GM21576 (cell line): ENCODE measurements at regions not wholly inside any gene's neighbourhood (a gene's known extent, or its start where the extent isn't known, plus 50 kb on each side); places are given as distances from the start of the nearest gene placed in this dataset.
"Not testable (repeated sequence)": the region's sequence is repeated elsewhere in the genome, so short reads cannot be mapped to it uniquely, and the experiment has no call there.

Source experiments
- ATAC-seq: cut with Tn5 transposase; IDR thresholded peaks from one replicate; pipeline ENCODE4 v1.9.1; 2021; ENCODE audit warnings: mild to moderate bottlenecking, moderate library complexity; ENCODE audit not compliant: unreplicated experiment

- no peak for ATAC-seq
Measured at GRCh38 chr7:91398341-91398740, 134.1 kb downstream of the FZD1 start.

DNA sequence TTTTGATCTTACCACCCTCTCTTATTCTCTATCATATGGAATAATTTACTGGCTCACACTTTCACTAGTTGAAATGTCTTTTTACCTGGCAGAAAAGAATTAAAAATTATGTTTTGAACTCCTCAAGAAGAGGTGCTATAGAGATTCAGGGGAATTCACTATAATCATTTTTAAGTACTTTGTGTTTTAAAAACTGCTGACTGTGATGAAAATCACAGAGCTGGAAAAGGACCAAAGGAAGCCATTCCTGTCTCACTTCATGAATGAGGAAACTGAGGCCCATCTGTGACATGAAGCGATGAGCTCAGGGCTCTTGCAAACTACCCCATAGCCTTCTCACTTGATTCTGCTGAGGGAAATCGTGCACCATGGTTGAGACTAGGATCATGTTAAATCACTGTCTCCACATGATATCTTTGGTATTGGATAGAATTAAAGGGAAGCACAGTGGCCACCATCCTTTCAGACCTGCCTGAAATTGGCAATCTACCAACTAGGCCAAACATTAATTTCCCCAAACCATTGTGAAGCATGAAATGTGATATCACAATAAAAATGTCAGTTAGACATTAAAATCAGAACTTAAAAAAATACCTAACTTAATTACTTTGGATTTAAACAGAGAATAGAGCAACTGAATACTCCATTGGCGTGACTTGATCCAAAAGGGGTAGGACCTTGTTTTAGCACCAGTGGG lies 141.0 kb downstream of the FZD1 start:
- ATAC-seq: no peak

GRCh38 chr7:91405873-91406272 lies 141.6 kb downstream of the FZD1 start:
- ATAC-seq: not testable (repeated sequence)

DNA sequence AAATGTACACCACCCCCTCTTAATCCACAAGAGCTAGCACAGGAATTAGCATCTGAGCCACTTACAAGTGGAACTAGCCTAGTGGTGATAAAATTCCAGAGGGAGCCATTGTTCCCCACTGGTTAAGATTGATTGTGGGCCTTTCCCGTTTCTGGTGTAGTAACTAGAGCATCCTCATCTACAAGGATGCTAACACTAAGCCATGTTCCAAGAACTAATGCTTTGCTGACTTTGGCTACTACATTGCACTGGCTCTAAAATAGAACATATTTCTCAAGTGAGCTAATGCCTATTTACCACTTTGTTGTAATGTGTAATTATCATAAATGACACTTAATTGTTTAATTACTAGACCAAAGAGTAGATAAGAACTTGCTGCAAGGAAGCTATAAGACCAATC lies 143.7 kb downstream of the FZD1 start:
- ATAC-seq: no peak

GRCh38 chr7:91408388-91409154 lies 144.3 kb downstream of the FZD1 start:
- ATAC-seq: no peak

DNA sequence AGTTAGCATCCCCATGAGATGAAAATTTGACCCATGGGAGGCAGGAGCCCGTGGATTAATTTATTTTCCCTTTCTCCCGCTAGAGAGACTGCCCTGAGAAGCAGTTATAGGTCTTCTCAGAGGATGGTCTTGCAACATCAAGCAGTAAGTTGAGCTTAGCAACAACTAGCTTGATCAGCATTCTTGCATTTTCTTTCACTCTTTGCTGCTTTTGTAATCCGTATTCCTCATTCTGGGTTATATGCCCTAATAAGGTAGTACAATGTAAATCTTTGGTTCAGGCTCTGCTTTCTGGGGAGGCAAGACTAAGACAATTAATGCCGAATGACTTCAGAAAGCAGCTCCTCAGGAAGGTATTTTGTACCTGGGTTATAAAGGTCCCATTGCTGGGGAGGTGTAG lies 146.8 kb downstream of the FZD1 start:
- ATAC-seq: no peak

DNA sequence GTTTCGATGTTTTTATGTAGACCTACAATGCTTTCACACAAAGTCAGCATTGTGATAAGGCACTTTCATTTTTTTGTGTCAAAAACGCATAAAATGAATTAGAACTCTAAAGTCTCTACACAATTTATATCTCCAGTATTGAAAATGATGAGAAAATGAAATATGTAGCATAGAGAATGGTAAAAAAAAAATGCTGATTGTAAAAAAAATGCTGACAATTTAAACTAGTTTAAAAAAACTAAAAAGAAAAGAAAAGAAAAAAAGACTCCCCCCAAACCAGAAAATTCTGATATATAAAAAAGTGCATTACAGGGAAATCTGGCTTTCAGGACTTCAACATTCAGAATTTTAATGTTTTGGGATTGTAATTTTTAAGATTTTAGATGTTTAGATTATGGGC lies 148.1 kb downstream of the FZD1 start:
- no peak for ATAC-seq

GRCh38 chr7:91414734-91415133 lies 150.5 kb downstream of the FZD1 start:
- no peak for ATAC-seq

DNA sequence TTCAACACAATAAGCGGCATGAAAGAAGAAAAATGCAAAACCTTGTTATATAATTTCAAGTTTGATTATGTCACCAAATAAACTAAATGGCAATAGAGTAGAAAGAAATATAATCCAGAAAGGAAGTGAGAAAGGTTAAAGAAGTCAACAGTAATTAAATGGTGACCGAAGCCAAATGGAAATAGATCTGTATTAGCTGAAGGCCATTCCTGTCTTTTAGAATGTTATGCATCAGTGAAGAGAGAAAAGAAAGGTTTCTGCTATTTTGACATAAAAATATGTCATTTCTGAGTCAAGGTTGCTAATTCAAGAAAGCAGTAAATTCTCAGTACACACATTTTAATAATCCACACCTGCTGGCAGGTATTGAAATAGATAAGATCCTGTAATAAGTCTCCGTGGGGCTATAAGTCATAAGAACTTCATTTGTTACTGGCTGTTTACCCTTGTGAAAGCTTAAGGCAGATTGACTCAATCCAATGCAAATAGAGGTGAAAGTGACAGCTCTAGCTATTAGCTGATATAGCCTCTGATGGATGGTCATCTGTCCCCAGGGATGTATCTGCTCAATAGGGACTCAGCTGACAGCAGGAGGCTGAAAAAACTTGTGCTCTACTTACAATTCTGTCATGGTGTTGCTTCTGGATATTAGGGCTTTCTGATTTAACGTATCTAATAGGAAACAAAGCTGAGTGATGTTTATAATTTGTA lies 152.1 kb downstream of the FZD1 start:
- ATAC-seq: no peak

DNA sequence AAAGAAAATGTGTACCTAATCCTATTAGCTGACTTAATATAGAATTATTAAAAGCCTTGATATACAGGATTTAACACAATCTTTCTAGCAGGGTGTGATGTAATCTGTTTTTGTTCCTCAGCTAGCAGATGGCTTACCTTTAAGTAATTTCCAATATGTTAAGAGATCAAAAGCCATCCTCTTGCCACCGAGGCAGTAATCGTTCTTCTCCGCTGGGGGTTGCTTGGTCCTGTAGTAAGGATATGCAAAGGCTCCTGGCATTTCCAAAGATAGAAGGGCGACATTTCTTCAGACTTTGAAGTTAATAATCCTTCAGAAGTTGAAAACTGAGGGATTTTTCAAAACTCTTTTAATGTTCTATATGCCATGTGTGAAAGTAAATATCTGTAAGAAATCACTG lies 156.4 kb downstream of the FZD1 start:
- ATAC-seq: no peak

GRCh38 chr7:91421018-91421417 lies 156.8 kb downstream of the FZD1 start:
- no peak for ATAC-seq

GRCh38 chr7:91424371-91424770 lies 160.1 kb downstream of the FZD1 start:
- ATAC-seq: no peak

DNA sequence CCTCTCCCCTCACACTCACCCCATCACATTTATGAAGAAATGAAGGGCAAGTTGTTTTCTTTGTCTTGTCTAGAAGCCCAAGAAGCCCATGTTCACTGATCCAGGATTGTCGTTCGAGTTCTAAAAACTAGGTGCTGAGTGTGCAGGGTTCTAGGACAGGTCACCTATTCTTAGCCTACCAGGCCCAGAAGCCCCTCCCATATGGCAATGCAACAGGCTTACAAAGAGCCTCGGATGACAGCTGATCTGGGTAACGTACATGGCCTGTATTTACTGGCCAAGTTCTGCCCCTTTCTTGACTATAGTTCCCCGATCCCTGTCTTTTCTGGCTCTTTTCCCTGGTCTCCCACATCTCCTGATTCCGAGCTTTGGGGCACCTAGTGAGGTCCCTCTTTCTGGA lies 160.9 kb downstream of the FZD1 start:
- ATAC-seq: no peak

DNA sequence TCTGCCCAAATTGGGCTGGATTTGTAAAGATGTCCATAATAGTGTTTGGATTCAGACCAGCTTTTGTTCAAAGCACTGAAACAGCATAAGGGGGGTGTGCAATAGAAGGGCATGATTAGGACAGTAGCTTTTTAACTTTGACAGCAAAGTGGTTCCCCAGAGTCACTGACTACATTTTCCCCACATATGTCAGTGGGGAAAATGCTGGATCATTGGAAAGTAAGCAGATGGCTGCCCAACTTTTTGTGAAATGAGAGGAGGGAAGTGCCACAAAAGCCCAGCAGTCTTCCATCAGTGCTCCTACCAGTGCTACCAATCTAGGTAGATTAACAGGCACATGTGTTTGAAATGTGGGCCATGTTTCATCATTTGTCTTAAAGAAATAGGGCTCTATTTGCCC lies 162.8 kb downstream of the FZD1 start:
- no peak for ATAC-seq

GRCh38 chr7:91431601-91432000 lies 167.4 kb downstream of the FZD1 start:
- ATAC-seq: no peak

GRCh38 chr7:91434836-91435235 lies 170.6 kb downstream of the FZD1 start:
- no peak for ATAC-seq

DNA sequence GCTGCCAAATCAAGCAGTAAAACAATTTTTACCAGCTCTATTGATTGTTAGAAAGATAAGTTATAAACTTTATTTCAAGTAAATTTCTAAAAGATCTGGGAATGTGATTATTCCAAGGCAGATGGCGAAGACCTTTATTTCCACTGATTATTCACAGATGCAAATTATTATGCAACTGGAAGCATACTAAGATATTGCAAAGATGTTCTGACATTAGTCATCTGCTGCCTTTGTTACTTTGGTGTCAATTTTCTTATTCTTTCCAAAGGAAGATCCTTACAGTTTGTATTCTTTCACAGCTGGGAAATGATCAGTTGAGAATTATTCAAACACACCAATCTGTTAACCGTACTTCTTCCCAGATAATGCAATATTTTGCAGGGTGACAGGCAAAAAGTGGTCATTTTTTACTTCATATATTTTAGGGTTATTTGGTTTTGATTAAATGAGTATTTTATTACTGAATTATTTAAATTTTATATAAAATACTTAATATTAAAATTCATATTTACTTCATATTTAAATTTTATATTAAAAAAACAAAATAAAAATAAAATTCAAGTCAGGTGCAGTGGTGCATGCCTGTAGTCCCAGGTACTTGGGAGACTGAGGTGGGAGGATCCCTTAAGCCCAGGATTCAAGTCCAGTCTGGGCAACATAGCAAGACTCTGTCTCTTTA lies 171.3 kb downstream of the FZD1 start:
- no peak for ATAC-seq

GRCh38 chr7:91436655-91437054 lies 172.4 kb downstream of the FZD1 start:
- ATAC-seq: no peak

DNA sequence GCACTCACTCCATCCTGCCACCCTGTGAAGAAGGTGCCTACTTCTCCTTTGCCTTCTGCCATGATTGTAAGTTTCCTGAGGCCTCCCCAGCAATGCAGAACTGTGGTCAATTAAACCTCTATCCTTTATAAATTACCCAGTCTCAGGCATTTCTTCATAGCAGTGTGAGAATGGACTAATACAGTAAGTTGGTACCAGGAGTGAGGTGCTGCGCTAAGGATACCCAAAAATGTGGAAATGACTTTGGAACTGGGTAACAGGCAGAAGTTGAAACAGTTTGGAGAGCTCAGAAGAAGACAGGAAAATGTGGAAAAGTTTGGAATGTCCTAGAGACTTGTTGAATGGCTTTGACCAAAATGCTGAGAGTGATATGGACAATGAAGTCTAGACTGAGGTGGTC lies 176.0 kb downstream of the FZD1 start:
- ATAC-seq: not testable (repeated sequence)

- no peak for ATAC-seq
Measured at GRCh38 chr7:91443862-91444261, 179.6 kb downstream of the FZD1 start.

GRCh38 chr7:91446819-91447218 lies 182.6 kb downstream of the FZD1 start:
- no peak for ATAC-seq
